Body of pancreas (tissue), 4 donors: ENCODE measurements at regions not wholly inside any gene's neighbourhood (a gene's known extent, or its start where the extent isn't known, plus 50 kb on each side); places are given as distances from the start of the nearest gene placed in this dataset.

Experiments used
- POLR2A ChIP-seq, 3 donors: fragments of 450-650 bp; IDR thresholded peaks; one replicate each; pipeline ENCODE4 v1.6.1; 2016; ENCODE audit warnings: antibody characterized with exemption in 3 of 3, mild to moderate bottlenecking in 2 of 3
- TF ChIP-seq, protein P1 (sequence below), 7 experiments: fragments of 450-650 bp in 4 of 7; fragments of 200-600 bp in 3 of 7; sonication (generic) in 3 of 7; IDR thresholded peaks; one replicate each; pipeline ENCODE4 v1.5.1; 2016 to 2019; ENCODE audit warnings: antibody characterized with exemption in 7 of 7

DNA sequence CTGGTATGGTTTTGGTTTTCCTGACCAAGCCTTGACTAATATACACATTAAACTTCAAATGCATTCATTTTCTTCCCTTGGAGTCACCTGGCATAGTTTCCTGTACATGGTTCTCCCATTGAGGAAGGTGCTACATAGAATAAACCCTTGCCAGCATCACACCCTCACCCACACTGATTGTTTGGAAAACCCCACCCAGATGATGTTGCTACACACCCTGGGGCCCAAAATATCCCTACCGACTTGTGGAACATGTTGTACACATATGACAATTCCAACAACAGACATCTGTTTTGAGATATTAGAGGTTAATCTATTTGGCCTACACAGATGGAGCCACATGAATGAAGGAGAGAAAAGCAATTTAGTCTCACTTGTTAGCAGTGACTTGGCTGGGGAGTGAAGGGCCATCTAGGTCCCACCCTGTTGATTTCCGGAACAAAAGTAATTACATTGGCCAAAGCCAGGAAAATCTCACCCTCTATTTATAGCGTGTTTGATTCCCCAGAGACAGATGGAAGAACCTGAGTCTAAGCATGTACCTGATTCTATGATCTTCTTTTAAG is 606.0 kb upstream of the BTBD3 start:
- TF ChIP-seq, protein P1, sequence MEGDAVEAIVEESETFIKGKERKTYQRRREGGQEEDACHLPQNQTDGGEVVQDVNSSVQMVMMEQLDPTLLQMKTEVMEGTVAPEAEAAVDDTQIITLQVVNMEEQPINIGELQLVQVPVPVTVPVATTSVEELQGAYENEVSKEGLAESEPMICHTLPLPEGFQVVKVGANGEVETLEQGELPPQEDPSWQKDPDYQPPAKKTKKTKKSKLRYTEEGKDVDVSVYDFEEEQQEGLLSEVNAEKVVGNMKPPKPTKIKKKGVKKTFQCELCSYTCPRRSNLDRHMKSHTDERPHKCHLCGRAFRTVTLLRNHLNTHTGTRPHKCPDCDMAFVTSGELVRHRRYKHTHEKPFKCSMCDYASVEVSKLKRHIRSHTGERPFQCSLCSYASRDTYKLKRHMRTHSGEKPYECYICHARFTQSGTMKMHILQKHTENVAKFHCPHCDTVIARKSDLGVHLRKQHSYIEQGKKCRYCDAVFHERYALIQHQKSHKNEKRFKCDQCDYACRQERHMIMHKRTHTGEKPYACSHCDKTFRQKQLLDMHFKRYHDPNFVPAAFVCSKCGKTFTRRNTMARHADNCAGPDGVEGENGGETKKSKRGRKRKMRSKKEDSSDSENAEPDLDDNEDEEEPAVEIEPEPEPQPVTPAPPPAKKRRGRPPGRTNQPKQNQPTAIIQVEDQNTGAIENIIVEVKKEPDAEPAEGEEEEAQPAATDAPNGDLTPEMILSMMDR (IDR thresholded peaks at IDR 0.05) = no peak
- no peak for TF ChIP-seq POLR2A (IDR thresholded peaks at IDR 0.05)
